Immature natural killer cell (primary cell): ENCODE measurements at regions not wholly inside any gene's neighbourhood (a gene's known extent, or its start where the extent isn't known, plus 50 kb on each side); places are given as distances from the start of the nearest gene placed in this dataset.

Experiments used
- DNase-seq, 3 donors: peaks; one replicate each; pipeline ENCODE4 v3.0.0; 2022; ENCODE audit warnings: mixed read lengths in 1 of 3
- H3K27ac Mint-ChIP-seq, 6 donors: one replicate each; pipeline ENCODE4 v1.8.0; 2020; ENCODE audit warnings: mixed read lengths in 6 of 6, mild to moderate bottlenecking in 5 of 6, inconsistent platforms in 4 of 6, moderate library complexity in 3 of 6
- H3K27me3 Mint-ChIP-seq, 3 donors: one replicate each; pipeline ENCODE4 v1.8.0; 2020 to 2021; ENCODE audit warnings: low read depth in 3 of 3, mild to moderate bottlenecking in 3 of 3, mixed read lengths in 3 of 3, moderate library complexity in 3 of 3, inconsistent platforms in 1 of 3
- H3K36me3 Mint-ChIP-seq, 3 donors: one replicate each; pipeline ENCODE4 v1.8.0; 2020; ENCODE audit warnings: mixed read lengths in 3 of 3, inconsistent platforms in 2 of 3, mild to moderate bottlenecking in 2 of 3
- H3K4me1 Mint-ChIP-seq, 2 donors: one replicate each; pipeline ENCODE4 v1.8.0; 2020; ENCODE audit warnings: inconsistent platforms in 2 of 2, mild to moderate bottlenecking in 2 of 2, mixed read lengths in 2 of 2, moderate library complexity in 1 of 2
- H3K4me3 Mint-ChIP-seq, 5 donors: one replicate each; pipeline ENCODE4 v1.8.0; 2020; ENCODE audit warnings: mild to moderate bottlenecking in 5 of 5, mixed read lengths in 5 of 5, inconsistent platforms in 3 of 5, moderate library complexity in 3 of 5
- H3K9me3 Mint-ChIP-seq, 6 donors: one replicate each; pipeline ENCODE4 v1.8.0; 2020; ENCODE audit warnings: mild to moderate bottlenecking in 6 of 6, mixed read lengths in 6 of 6, inconsistent platforms in 4 of 6, moderate library complexity in 3 of 6

DNA sequence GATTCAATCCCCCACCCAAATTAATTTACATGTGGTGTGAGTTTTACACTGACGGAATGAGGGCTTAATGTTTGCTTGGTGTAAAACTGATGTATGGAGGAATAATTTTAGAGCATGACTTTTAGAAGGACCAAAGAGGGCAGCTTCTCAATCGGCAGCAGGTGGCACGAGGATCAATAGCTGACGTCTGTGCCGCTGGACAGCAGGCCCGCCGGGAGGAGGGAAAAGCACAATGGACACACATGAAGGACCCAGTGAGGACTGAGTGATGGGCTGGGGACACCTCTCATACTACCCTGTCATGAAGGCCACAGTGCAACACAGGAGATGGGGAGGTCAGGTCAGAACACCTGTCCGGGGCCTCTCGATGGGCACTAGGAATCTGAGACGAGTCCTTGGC is 61.4 kb upstream of the NSMCE3 start:
- Mint-ChIP-seq H3K27ac (no peak overlapping the region), H3K9me3 (peaks cover 0 to 5% (median 3%) of the 10 kb centered on the region in 6 donors), H3K4me1 (no peaks in the 10 kb centered on the region), H3K36me3 (no peaks in the 10 kb centered on the region), H3K27me3 (peaks cover 1 to 7% (median 2%) of the 10 kb centered on the region in 3 donors), H3K4me3 (no peak overlapping the region)
- no peak for DNase-seq

DNA sequence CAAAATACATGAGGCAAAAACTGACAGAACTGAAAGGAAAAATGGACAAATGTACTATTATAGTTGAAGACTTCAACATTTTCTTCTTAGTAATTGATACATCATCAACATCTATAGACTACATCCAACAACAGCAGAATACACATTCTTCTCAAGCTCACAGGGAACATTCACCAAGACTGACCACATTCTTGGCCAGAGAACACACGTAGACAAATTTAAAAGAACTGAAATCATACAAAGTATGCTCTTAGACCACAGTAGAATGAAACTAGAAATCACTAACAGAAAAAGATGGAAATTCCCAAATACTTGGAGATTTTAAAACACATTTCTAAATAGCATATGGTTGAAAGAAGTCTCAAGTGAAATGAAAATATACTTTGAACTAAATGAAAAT is 55.1 kb upstream of the NSMCE3 start:
- Mint-ChIP-seq H3K9me3 (peaks cover 3 to 16% (median 12%) of the 10 kb centered on the region in 6 donors), H3K27ac (no peak overlapping the region)

DNA sequence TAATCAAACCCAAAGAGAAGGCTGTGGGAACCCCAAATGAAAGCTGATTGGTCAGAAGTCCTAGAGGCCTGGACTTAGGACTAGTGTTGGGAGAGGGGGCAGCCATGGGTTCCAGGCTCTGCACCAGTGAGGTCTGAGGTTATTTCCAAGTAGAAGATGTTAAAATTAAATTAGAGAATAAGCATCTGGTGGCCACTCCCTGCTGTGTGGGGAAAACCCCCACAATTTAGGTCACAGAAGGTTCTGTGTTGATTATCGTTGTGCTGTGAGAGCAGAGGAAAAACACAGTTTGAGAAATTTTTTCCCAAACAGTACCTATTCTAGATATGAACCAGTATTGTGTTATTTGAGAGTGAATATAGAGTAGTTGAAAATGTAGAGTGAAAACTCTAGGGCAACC is 53.9 kb upstream of the NSMCE3 start:
- H3K27ac Mint-ChIP-seq, result no peak overlapping the region
- H3K9me3 Mint-ChIP-seq, result peaks cover 3 to 16% (median 12%) of the 10 kb centered on the region in 6 donors
- H3K4me1 Mint-ChIP-seq, result no peaks in the 10 kb centered on the region
- DNase-seq, result no peak
- H3K27me3 Mint-ChIP-seq, result peaks cover 3 to 9% (median 9%) of the 10 kb centered on the region in 3 donors
- H3K36me3 Mint-ChIP-seq, result no peaks in the 10 kb centered on the region
- no peak overlapping the region for H3K4me3 Mint-ChIP-seq

More for the DNA sequence above, 55.1 kb upstream of the NSMCE3 start:
- H3K27me3 Mint-ChIP-seq, result peaks cover 3 to 11% (median 8%) of the 10 kb centered on the region in 3 donors
- no peak overlapping the region for H3K4me3 Mint-ChIP-seq
- H3K36me3 Mint-ChIP-seq, result no peaks in the 10 kb centered on the region
- H3K4me1 Mint-ChIP-seq, result no peaks in the 10 kb centered on the region
- DNase-seq, result no peak

DNA sequence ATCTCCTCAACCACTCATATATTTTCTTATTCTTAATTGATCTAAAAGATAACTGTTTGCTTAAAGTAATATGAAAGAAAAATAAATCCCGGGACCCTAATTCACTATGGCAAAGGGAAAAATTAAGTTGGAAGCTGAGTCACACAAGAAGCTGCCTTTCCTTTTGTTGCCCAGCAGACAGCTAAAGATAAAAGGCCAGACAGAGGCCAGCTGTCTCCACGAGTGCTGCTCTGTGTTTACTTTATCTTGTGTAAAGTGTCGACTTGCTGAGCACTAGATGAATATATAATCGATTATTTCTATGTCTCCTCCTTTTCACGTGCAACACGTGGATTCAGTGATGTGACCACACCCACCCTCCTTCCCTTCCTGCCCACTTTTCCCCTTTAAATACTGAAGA is 52.8 kb upstream of the NSMCE3 start:
- no peak for DNase-seq
- Mint-ChIP-seq H3K9me3 (peaks cover 3 to 16% (median 12%) of the 10 kb centered on the region in 6 donors), H3K27ac (no peak overlapping the region), H3K4me1 (no peaks in the 10 kb centered on the region), H3K4me3 (no peak overlapping the region), H3K36me3 (no peaks in the 10 kb centered on the region), H3K27me3 (peaks cover 3 to 8% (median 7%) of the 10 kb centered on the region in 3 donors)

DNA sequence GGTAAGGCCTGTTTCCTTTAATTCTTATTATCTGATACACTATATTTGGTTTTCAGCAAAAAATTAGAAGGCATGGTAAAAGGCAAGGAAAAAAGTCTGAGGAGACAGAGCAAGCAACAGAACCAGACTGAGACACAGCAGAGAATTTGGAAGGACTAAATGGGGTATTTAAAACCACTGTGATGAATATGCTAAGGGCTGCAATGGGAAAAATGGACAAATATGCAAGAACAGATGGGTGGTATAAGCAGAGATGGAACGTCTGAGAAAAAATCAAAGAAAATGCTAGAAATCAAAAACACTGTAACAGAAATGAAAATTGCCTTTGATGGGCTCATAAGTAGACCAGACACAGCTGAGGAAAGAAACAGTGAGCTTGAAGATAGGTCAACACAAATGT is 50.8 kb upstream of the NSMCE3 start:
- H3K27me3 Mint-ChIP-seq, result peaks cover 3 to 9% (median 4%) of the 10 kb centered on the region in 3 donors
- no peak for DNase-seq
- H3K4me1 Mint-ChIP-seq, result no peaks in the 10 kb centered on the region
- no peak overlapping the region for H3K27ac Mint-ChIP-seq
- peaks cover under 1 to 10% (median 3%) of the 10 kb centered on the region in 6 donors for H3K9me3 Mint-ChIP-seq
- no peak overlapping the region for H3K4me3 Mint-ChIP-seq
- no peaks in the 10 kb centered on the region for H3K36me3 Mint-ChIP-seq

DNA sequence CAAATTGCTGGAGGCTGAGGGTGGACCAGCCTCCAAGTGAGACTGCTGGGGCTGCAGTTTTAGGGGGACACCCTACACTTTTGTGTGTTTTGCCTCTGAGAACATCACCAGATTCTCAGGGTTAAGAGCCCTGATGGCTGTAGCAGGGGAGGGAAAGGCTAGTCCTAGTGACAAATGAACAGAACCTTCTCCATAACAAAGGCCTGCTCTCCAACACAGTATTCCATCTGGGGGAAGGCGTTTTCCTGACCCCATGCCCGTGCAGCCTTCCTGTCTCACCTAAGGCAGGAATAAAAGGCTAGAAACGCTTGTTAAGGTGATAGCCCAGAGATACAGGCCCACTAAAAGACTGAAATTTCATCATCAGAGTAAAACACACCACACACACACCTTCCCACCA is 50.2 kb upstream of the NSMCE3 start:
- Mint-ChIP-seq H3K4me3 (no peak overlapping the region), H3K27ac (no peak overlapping the region), H3K27me3 (peaks cover 3 to 9% (median 3%) of the 10 kb centered on the region in 3 donors), H3K4me1 (no peaks in the 10 kb centered on the region), H3K36me3 (no peaks in the 10 kb centered on the region), H3K9me3 (peaks cover 0 to 7% (median 0%) of the 10 kb centered on the region in 6 donors)
- DNase-seq, result no peak
